ENCODE measurements at regions not wholly inside any gene's neighbourhood (a gene's known extent, or its start where the extent isn't known, plus 50 kb on each side); places are given as distances from the start of the nearest gene placed in this dataset.

- no peaks in the 10 kb centered on the region for H3K36me3 ChIP-seq (replicated peaks; ENCODE audit: insufficient read depth, low read depth)
- no peak overlapping the region for H3K4me2 ChIP-seq
- no peaks in the 10 kb centered on the region for H4K20me1 ChIP-seq (ENCODE audit: insufficient read depth, poor library complexity, severe bottlenecking)
- H3K9me3 ChIP-seq (ENCODE audit: low read depth), result no peaks in the 10 kb centered on the region
- peak; percentile 65 for DNase-seq (ENCODE audit: low spot score)
- H3K79me2 ChIP-seq, result no peaks in the 10 kb centered on the region
- H3K9me2 ChIP-seq (replicated peaks; ENCODE audit: insufficient read depth), result no peaks in the 10 kb centered on the region
- no peak overlapping the region for H2AFZ ChIP-seq
- H3K27ac ChIP-seq, result peak overlapping the region; percentile 70
- TF ChIP-seq EZH2 (IDR thresholded peaks at IDR 0.05; ENCODE audit: borderline replicate concordance) (no peak), EZH2phosphoT487 (IDR thresholded peaks at IDR 0.05; ENCODE audit: low read depth, severe bottlenecking, unreplicated experiment) (no peak), CTCF (IDR thresholded peaks at IDR 0.05; ENCODE audit: poor library complexity) (no peak)
- 53% methylated on average over 3 of the region's 3 CpGs for WGBS (ENCODE audit: low lambda C conversion rate, missing lambda C conversion rate)
- H3K4me1 ChIP-seq (ENCODE audit: insufficient read depth), result peaks cover 3% of the 10 kb centered on the region
- H3K27me3 ChIP-seq, result no peaks in the 10 kb centered on the region
- H3K4me3 ChIP-seq, result no peak overlapping the region
These were observed 729.8 kb downstream of the EFNA5 start for GRCh38 chr5:106940986-106941385.

GRCh38 chr5:106940301-106940846, 730.4 kb downstream of the EFNA5 start:
- H3K9me3 ChIP-seq (ENCODE audit: low read depth), result no peaks in the 10 kb centered on the region
- no peak overlapping the region for H3K4me3 ChIP-seq
- no peaks in the 10 kb centered on the region for H3K27me3 ChIP-seq
- no peak overlapping the region for H3K4me2 ChIP-seq
- WGBS (ENCODE audit: low lambda C conversion rate, missing lambda C conversion rate), result 91% methylated on average over 8 of the region's 8 CpGs
- H3K79me2 ChIP-seq, result no peaks in the 10 kb centered on the region
- H3K36me3 ChIP-seq (replicated peaks; ENCODE audit: insufficient read depth, low read depth), result no peaks in the 10 kb centered on the region
- H3K4me1 ChIP-seq (ENCODE audit: insufficient read depth), result peaks cover 3% of the 10 kb centered on the region
- H4K20me1 ChIP-seq (ENCODE audit: insufficient read depth, poor library complexity, severe bottlenecking), result no peaks in the 10 kb centered on the region
- no peak for TF ChIP-seq EZH2 (IDR thresholded peaks at IDR 0.05; ENCODE audit: borderline replicate concordance)
- no peak for TF ChIP-seq EZH2phosphoT487 (IDR thresholded peaks at IDR 0.05; ENCODE audit: low read depth, severe bottlenecking, unreplicated experiment)
- TF ChIP-seq CTCF (IDR thresholded peaks at IDR 0.05; ENCODE audit: poor library complexity), result no peak
- no peaks in the 10 kb centered on the region for H3K9me2 ChIP-seq (replicated peaks; ENCODE audit: insufficient read depth)
- H2AFZ ChIP-seq, result no peak overlapping the region
- peak overlapping the region; percentile 70 for H3K27ac ChIP-seq
- no peak for DNase-seq (ENCODE audit: low spot score)

GRCh38 chr5:106923409-106923808, 747.3 kb downstream of the EFNA5 start:
- 93% methylated on average over 1 of the region's 1 CpG for WGBS (ENCODE audit: low lambda C conversion rate, missing lambda C conversion rate)

More at GRCh38 chr5:106923409-106923808, 747.3 kb downstream of the EFNA5 start:
- Histone ChIP-seq H3K4me3 (no peak overlapping the region), H3K27ac (no peak overlapping the region), H3K9me3 (ENCODE audit: low read depth) (no peaks in the 10 kb centered on the region), H4K20me1 (ENCODE audit: insufficient read depth, poor library complexity, severe bottlenecking) (no peaks in the 10 kb centered on the region), H3K4me1 (ENCODE audit: insufficient read depth) (no peaks in the 10 kb centered on the region), H2AFZ (no peak overlapping the region), H3K4me2 (no peak overlapping the region), H3K9me2 (replicated peaks; ENCODE audit: insufficient read depth) (no peaks in the 10 kb centered on the region), H3K36me3 (replicated peaks; ENCODE audit: insufficient read depth, low read depth) (no peaks in the 10 kb centered on the region), H3K79me2 (no peaks in the 10 kb centered on the region), H3K27me3 (no peaks in the 10 kb centered on the region)
- no peak for DNase-seq (ENCODE audit: low spot score)
- TF ChIP-seq CTCF (IDR thresholded peaks at IDR 0.05; ENCODE audit: poor library complexity), result no peak
- TF ChIP-seq EZH2phosphoT487 (IDR thresholded peaks at IDR 0.05; ENCODE audit: low read depth, severe bottlenecking, unreplicated experiment), result no peak
- no peak for TF ChIP-seq EZH2 (IDR thresholded peaks at IDR 0.05; ENCODE audit: borderline replicate concordance)
